Keratinocyte (primary cell): ENCODE measurements at regions not wholly inside any gene's neighbourhood (a gene's known extent, or its start where the extent isn't known, plus 50 kb on each side); places are given as distances from the start of the nearest gene placed in this dataset.
"Not testable (repeated sequence)": the region's sequence is repeated elsewhere in the genome, so short reads cannot be mapped to it uniquely, and the experiment has no call there.

Source experiments
- EZH2 ChIP-seq: IDR thresholded peaks from one replicate; pipeline ENCODE4 v1.6.1; 2012; ENCODE audit warnings: inconsistent platforms, mild to moderate bottlenecking, low read length, moderate library complexity
- TF ChIP-seq, protein P1 (sequence below), 3 experiments: IDR thresholded peaks in 1 of 3; conservative IDR thresholded peaks in 1 of 3; optimal IDR thresholded peaks in 1 of 3; 2 replicates in 2 of 3; 3 replicates in 1 of 3; pipeline versions ENCODE3 to v1.5.1; 2011; ENCODE audit warnings: low read length in 3 of 3, mild to moderate bottlenecking in 3 of 3, moderate library complexity in 2 of 3, control low read depth in 1 of 3, inconsistent platforms in 1 of 3; ENCODE audit not compliant: insufficient read depth in 2 of 3; ENCODE audit errors: extremely low read depth in 1 of 3

GRCh38 chr13:18577103-18577502, 604.5 kb downstream of the TUBA3C start:
- TF ChIP-seq, protein P1, sequence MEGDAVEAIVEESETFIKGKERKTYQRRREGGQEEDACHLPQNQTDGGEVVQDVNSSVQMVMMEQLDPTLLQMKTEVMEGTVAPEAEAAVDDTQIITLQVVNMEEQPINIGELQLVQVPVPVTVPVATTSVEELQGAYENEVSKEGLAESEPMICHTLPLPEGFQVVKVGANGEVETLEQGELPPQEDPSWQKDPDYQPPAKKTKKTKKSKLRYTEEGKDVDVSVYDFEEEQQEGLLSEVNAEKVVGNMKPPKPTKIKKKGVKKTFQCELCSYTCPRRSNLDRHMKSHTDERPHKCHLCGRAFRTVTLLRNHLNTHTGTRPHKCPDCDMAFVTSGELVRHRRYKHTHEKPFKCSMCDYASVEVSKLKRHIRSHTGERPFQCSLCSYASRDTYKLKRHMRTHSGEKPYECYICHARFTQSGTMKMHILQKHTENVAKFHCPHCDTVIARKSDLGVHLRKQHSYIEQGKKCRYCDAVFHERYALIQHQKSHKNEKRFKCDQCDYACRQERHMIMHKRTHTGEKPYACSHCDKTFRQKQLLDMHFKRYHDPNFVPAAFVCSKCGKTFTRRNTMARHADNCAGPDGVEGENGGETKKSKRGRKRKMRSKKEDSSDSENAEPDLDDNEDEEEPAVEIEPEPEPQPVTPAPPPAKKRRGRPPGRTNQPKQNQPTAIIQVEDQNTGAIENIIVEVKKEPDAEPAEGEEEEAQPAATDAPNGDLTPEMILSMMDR (optimal IDR thresholded peaks at IDR 0.05 in 1 of 3, IDR thresholded peaks at IDR 0.05 in 1 of 3, conservative IDR thresholded peaks at IDR 0.05 in 1 of 3; ENCODE audit: extremely low read depth in 1 of 3, insufficient read depth in 2 of 3, low read length in 3 of 3): not testable (repeated sequence)
- not testable (repeated sequence) for TF ChIP-seq EZH2
